A673 (cell line): ENCODE measurements at regions not wholly inside any gene's neighbourhood (a gene's known extent, or its start where the extent isn't known, plus 50 kb on each side); places are given as distances from the start of the nearest gene placed in this dataset.

Experiments used
- BruUV-seq: library from RNA; stranded (reverse); fragments of 400-500 nt; replicated peaks from 2 replicates; lab custom pipeline; 2021; lab: Mats Ljungman, UMichigan
- CTCF ChIA-PET: fragments of 300-600 bp; sonication (Branson Sonifier 250); formaldehyde crosslinking; loops from one replicate; lab custom pipeline; 2022; ENCODE audit warnings: antibody characterized with exemption; lab: Charles Lee
- POLR2A ChIA-PET: fragments of 300-600 bp; sonication (Branson Sonifier 250); formaldehyde crosslinking; loops from one replicate; lab custom pipeline; 2022; ENCODE audit warnings: antibody characterized with exemption; ENCODE audit not compliant: low non-redundant PET; lab: Charles Lee
- DNase-seq: peaks from one replicate; pipeline ENCODE4 v3.0.0-alpha.2; 2015; ENCODE audit warnings: low spot score
- H3K27ac ChIP-seq: fragments of 200-600 bp; sonication (generic); 2 replicates; pipeline ENCODE4 v1.5.1; 2016; ENCODE audit warnings: mixed run types, low read depth, mild to moderate bottlenecking, mixed read lengths, antibody characterized with exemption, low read length; ENCODE audit not compliant: poor library complexity, severe bottlenecking
- H3K27me3 ChIP-seq: fragments of 200-600 bp; sonication (generic); replicated peaks from 2 replicates; pipeline ENCODE4 v1.6.1; 2017; ENCODE audit warnings: mixed run types, low read depth, mild to moderate bottlenecking, mixed read lengths, antibody characterized with exemption, low read length; ENCODE audit not compliant: insufficient read depth, poor library complexity
- H3K36me3 ChIP-seq: fragments of 200-600 bp; sonication (generic); 2 replicates; pipeline ENCODE4 v1.6.1; 2016; ENCODE audit warnings: mixed run types, mild to moderate bottlenecking, mixed read lengths, antibody characterized with exemption, low read length; ENCODE audit not compliant: insufficient read depth, poor library complexity, severe bottlenecking
- H3K4me1 ChIP-seq: fragments of 200-600 bp; sonication (generic); 2 replicates; pipeline ENCODE4 v1.6.1; 2017; ENCODE audit warnings: mixed run types, mild to moderate bottlenecking, mixed read lengths, antibody characterized with exemption, low read length; ENCODE audit not compliant: insufficient read depth, poor library complexity, severe bottlenecking
- H3K4me3 ChIP-seq: fragments of 200-600 bp; sonication (generic); 2 replicates; pipeline ENCODE4 v1.5.1; 2016; ENCODE audit warnings: low read depth, mixed run types, mild to moderate bottlenecking, mixed read lengths, low read length; ENCODE audit not compliant: poor library complexity, severe bottlenecking
- H3K9me3 ChIP-seq: fragments of 200-600 bp; sonication (generic); 2 replicates; pipeline ENCODE4 v1.6.1; 2016; ENCODE audit warnings: mixed run types, low read depth, mild to moderate bottlenecking, mixed read lengths, antibody characterized with exemption, low read length; ENCODE audit not compliant: poor library complexity, severe bottlenecking
- EZH2 ChIP-seq: fragments of 200-600 bp; sonication (generic); IDR thresholded peaks from 2 replicates; pipeline ENCODE4 v1.6.1; 2017; ENCODE audit warnings: borderline replicate concordance, low read depth, mild to moderate bottlenecking, mixed read lengths, antibody characterized with exemption, low read length; ENCODE audit not compliant: poor library complexity, severe bottlenecking
- intact Hi-C: fragments of 100-400 bp; cut with micrococcal nuclease; formaldehyde crosslinking; loops from one replicate; pipeline ENCODE4 v1.10.0; 2022; ENCODE audit not compliant: unreplicated experiment
- TF ChIP-seq, protein P1 (sequence below): fragments of 300-800, 200-600 bp; sonication (generic); conservative IDR thresholded peaks from 2 replicates; pipeline ENCODE4 v1.5.1; 2017; ENCODE audit warnings: low read depth, mild to moderate bottlenecking, antibody characterized with exemption, low read length, moderate library complexity, mixed read lengths

- ChIA-PET CTCF (no interaction called here), POLR2A (no interaction called here)
- Histone ChIP-seq H3K27me3 (no peaks in the 10 kb centered on the region), H3K4me1 (no peaks in the 10 kb centered on the region), H3K36me3 (no peaks in the 10 kb centered on the region), H3K27ac (no peak overlapping the region), H3K9me3 (no peaks in the 10 kb centered on the region), H3K4me3 (no peak overlapping the region)
- intact Hi-C loops = no loop called here
- TF ChIP-seq, protein P1, sequence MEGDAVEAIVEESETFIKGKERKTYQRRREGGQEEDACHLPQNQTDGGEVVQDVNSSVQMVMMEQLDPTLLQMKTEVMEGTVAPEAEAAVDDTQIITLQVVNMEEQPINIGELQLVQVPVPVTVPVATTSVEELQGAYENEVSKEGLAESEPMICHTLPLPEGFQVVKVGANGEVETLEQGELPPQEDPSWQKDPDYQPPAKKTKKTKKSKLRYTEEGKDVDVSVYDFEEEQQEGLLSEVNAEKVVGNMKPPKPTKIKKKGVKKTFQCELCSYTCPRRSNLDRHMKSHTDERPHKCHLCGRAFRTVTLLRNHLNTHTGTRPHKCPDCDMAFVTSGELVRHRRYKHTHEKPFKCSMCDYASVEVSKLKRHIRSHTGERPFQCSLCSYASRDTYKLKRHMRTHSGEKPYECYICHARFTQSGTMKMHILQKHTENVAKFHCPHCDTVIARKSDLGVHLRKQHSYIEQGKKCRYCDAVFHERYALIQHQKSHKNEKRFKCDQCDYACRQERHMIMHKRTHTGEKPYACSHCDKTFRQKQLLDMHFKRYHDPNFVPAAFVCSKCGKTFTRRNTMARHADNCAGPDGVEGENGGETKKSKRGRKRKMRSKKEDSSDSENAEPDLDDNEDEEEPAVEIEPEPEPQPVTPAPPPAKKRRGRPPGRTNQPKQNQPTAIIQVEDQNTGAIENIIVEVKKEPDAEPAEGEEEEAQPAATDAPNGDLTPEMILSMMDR = no peak
- TF ChIP-seq EZH2 = no peak
- DNase-seq = no peak
- no TSS peak for BruUV-seq
These were observed 122.4 kb upstream of the HAND2 start for GRCh38 chr4:173652283-173652931.

GRCh38 chr4:173651651-173652282 is 121.7 kb upstream of the HAND2 start:
- Histone ChIP-seq H3K27ac (no peak overlapping the region), H3K36me3 (no peaks in the 10 kb centered on the region), H3K9me3 (no peaks in the 10 kb centered on the region), H3K4me1 (no peaks in the 10 kb centered on the region), H3K27me3 (no peaks in the 10 kb centered on the region), H3K4me3 (no peak overlapping the region)
- no TSS peak for BruUV-seq
- no peak for TF ChIP-seq EZH2
- TF ChIP-seq, protein P1 = no peak
- ChIA-PET POLR2A (no interaction called here), CTCF (no interaction called here)
- intact Hi-C loops = no loop called here
- DNase-seq = no peak

GRCh38 chr4:173647902-173648301 is 117.9 kb upstream of the HAND2 start:
- DNase-seq = no peak
- no peak overlapping the region for H3K27ac ChIP-seq
- H3K27me3 ChIP-seq = no peaks in the 10 kb centered on the region
- TF ChIP-seq EZH2 = no peak
- TF ChIP-seq, protein P1 = no peak
- ChIA-PET CTCF (no interaction called here), POLR2A (no interaction called here)
- H3K4me1 ChIP-seq = no peaks in the 10 kb centered on the region
- BruUV-seq = no TSS peak
- H3K4me3 ChIP-seq = no peak overlapping the region
- H3K36me3 ChIP-seq = no peaks in the 10 kb centered on the region
- H3K9me3 ChIP-seq = no peaks in the 10 kb centered on the region
- intact Hi-C loops = no loop called here
